H1 (cell line): ENCODE measurements at regions not wholly inside any gene's neighbourhood (a gene's known extent, or its start where the extent isn't known, plus 50 kb on each side); places are given as distances from the start of the nearest gene placed in this dataset.

Experiments used
- CTCF ChIA-PET: fragments of 300-600 bp; sonication (Branson Sonifier 250); formaldehyde crosslinking; loops from one replicate; lab custom pipeline; 2021; ENCODE audit not compliant: partially characterized antibody; lab: Charles Lee
- POLR2A ChIA-PET: fragments of 300-600 bp; sonication (Branson Sonifier 250); formaldehyde crosslinking; loops from one replicate; lab custom pipeline; 2021; ENCODE audit warnings: inconsistent platforms; ENCODE audit not compliant: partially characterized antibody; lab: Charles Lee
- DNase-seq, 2 experiments: peaks; one replicate each; pipeline versions ENCODE4 v3.0.0 to v3.0.0-alpha.2; 2010 to 2022; ENCODE audit warnings: low spot score in 2 of 2, low read depth in 1 of 2, mixed read lengths in 1 of 2
- FAIRE-seq: peaks from 2 replicates; lab custom pipeline; 2011; peaks lifted over from hg19 to GRCh38; lab: Jason Lieb, UNC
- H2AFZ ChIP-seq: 2 replicates; pipeline ENCODE4 v1.8.1; 2012; ENCODE audit warnings: low read length, inconsistent platforms
- H2AK5ac ChIP-seq: 2 replicates; pipeline ENCODE4 v1.6.1; 2013; ENCODE audit warnings: low read depth, low read length
- H2BK120ac ChIP-seq: replicated peaks from 2 replicates; pipeline ENCODE3; 2013; ENCODE audit warnings: low read depth, low read length, inconsistent platforms
- H2BK12ac ChIP-seq: 2 replicates; pipeline ENCODE4 v1.6.1; 2013; ENCODE audit warnings: low read depth, low read length
- H2BK15ac ChIP-seq: 2 replicates; pipeline ENCODE4 v1.6.1; 2013; ENCODE audit warnings: low read length
- H2BK20ac ChIP-seq: 2 replicates; pipeline ENCODE4 v1.6.1; 2013; ENCODE audit warnings: low read length
- H2BK5ac ChIP-seq: 2 replicates; pipeline ENCODE4 v1.6.1; 2013; ENCODE audit warnings: low read depth, low read length
- H3K14ac ChIP-seq: 2 replicates; pipeline ENCODE4 v1.6.1; 2013; ENCODE audit warnings: inconsistent platforms; ENCODE audit not compliant: insufficient read length
- H3K18ac ChIP-seq: 2 replicates; pipeline ENCODE4 v1.6.1; 2013; ENCODE audit warnings: low read length; ENCODE audit errors: extremely low read depth
- H3K23ac ChIP-seq: 2 replicates; pipeline ENCODE4 v1.6.1; 2013; ENCODE audit warnings: inconsistent platforms; ENCODE audit not compliant: insufficient read length
- H3K23me2 ChIP-seq: 2 replicates; pipeline ENCODE4 v1.6.1; 2013; ENCODE audit warnings: low read depth, low read length
- H3K27ac ChIP-seq: 2 replicates; pipeline ENCODE4 v1.6.1; 2011; ENCODE audit warnings: low read depth, low read length, inconsistent platforms
- H3K27me3 ChIP-seq, 4 experiments: replicated peaks in 1 of 4; 1 replicate in 1 of 4; 2 replicates in 3 of 4; pipeline versions ENCODE4 v1.6.1 to v1.8.1; 2011 to 2013; ENCODE audit warnings: low read length in 3 of 4, mild to moderate bottlenecking in 3 of 4, inconsistent platforms in 2 of 4, mixed read lengths in 2 of 4, moderate library complexity in 1 of 4; ENCODE audit not compliant: control insufficient read depth in 3 of 4, insufficient read depth in 3 of 4; ENCODE audit errors: extremely low read depth in 1 of 4
- H3K36me3 ChIP-seq, 4 experiments: 2 replicates each; pipeline versions ENCODE4 v1.6.1 to v1.8.1; 2011 to 2013; ENCODE audit warnings: mild to moderate bottlenecking in 4 of 4, low read length in 3 of 4, moderate library complexity in 2 of 4, control low read depth in 1 of 4, inconsistent platforms in 1 of 4; ENCODE audit not compliant: insufficient read depth in 4 of 4, control insufficient read depth in 2 of 4
- H3K4ac ChIP-seq: replicated peaks from 2 replicates; pipeline ENCODE3; 2013; ENCODE audit warnings: low read length, low read depth, mixed read lengths, inconsistent platforms; ENCODE audit not compliant: insufficient read length
- H3K4me1 ChIP-seq, 4 experiments: replicated peaks in 1 of 4; 1 replicate in 1 of 4; 2 replicates in 3 of 4; pipeline versions ENCODE4 v1.6.1 to v1.8.1; 2011 to 2013; ENCODE audit warnings: low read length in 3 of 4, inconsistent platforms in 2 of 4, mixed read lengths in 1 of 4; ENCODE audit not compliant: insufficient read depth in 4 of 4, control insufficient read depth in 3 of 4
- H3K4me2 ChIP-seq, 2 experiments: 2 replicates each; pipeline versions ENCODE4 v1.6.1 to v1.8.1; 2011 to 2013; ENCODE audit warnings: low read depth in 2 of 2, low read length in 2 of 2, control low read depth in 1 of 2, inconsistent platforms in 1 of 2, mild to moderate bottlenecking in 1 of 2; ENCODE audit not compliant: insufficient read depth in 1 of 2
- H3K4me3 ChIP-seq, 4 experiments: fragments of 200-600, 300-600 bp in 1 of 4; sonication (generic), shearing (Covaris generic), sonication (Bioruptor Twin) in 1 of 4; 2 replicates each; pipeline versions ENCODE4 v1.5.1 to v1.8.1; 2011 to 2016; ENCODE audit warnings: low read length in 4 of 4, low read depth in 3 of 4, control low read depth in 2 of 4, inconsistent platforms in 2 of 4, mild to moderate bottlenecking in 2 of 4, mixed read lengths in 1 of 4, moderate library complexity in 1 of 4; ENCODE audit not compliant: insufficient read depth in 2 of 4; ENCODE audit errors: extremely low read depth in 1 of 4
- H3K56ac ChIP-seq: replicated peaks from 2 replicates; pipeline ENCODE3; 2013; ENCODE audit warnings: low read depth, mild to moderate bottlenecking, mixed read lengths, low read length, inconsistent platforms; ENCODE audit not compliant: insufficient read length
- H3K79me1 ChIP-seq: 2 replicates; pipeline ENCODE4 v1.6.1; 2013; ENCODE audit warnings: low read depth, low read length, control low read depth
- H3K79me2 ChIP-seq, 2 experiments: 2 replicates each; pipeline versions ENCODE4 v1.6.1 to v1.8.1; 2012 to 2013; ENCODE audit warnings: low read length in 2 of 2, mild to moderate bottlenecking in 2 of 2, inconsistent platforms in 1 of 2; ENCODE audit not compliant: insufficient read depth in 2 of 2, control insufficient read depth in 1 of 2
- H3K9ac ChIP-seq, 4 experiments: replicated peaks in 1 of 4; 1 replicate in 1 of 4; 2 replicates in 3 of 4; pipeline versions ENCODE4 v1.6.1 to v1.8.1; 2011 to 2013; ENCODE audit warnings: low read depth in 3 of 4, low read length in 3 of 4, control low read depth in 2 of 4, mild to moderate bottlenecking in 2 of 4, moderate library complexity in 2 of 4, inconsistent platforms in 1 of 4; ENCODE audit errors: extremely low read depth in 1 of 4
- H3K9me3 ChIP-seq, 2 experiments: 2 replicates each; pipeline versions ENCODE4 v1.6.1 to v1.8.1; 2012 to 2013; ENCODE audit warnings: mild to moderate bottlenecking in 2 of 2, moderate library complexity in 2 of 2, control low read depth in 1 of 2, inconsistent platforms in 1 of 2, low read depth in 1 of 2, low read length in 1 of 2, mixed read lengths in 1 of 2; ENCODE audit not compliant: insufficient read depth in 2 of 2
- H4K20me1 ChIP-seq, 2 experiments: replicated peaks in 1 of 2; 2 replicates each; pipeline versions ENCODE3 to v1.8.1; 2011 to 2013; ENCODE audit warnings: inconsistent platforms in 2 of 2, low read length in 2 of 2, mild to moderate bottlenecking in 1 of 2; ENCODE audit not compliant: insufficient read depth in 2 of 2, control insufficient read depth in 1 of 2
- H4K5ac ChIP-seq: 2 replicates; pipeline ENCODE4 v1.6.1; 2013; ENCODE audit warnings: low read length, low read depth, mixed read lengths, inconsistent platforms; ENCODE audit not compliant: insufficient read length
- H4K8ac ChIP-seq: 2 replicates; pipeline ENCODE4 v1.8.0; 2013; ENCODE audit warnings: mild to moderate bottlenecking, moderate library complexity, low read length, inconsistent platforms; ENCODE audit not compliant: insufficient read depth; ENCODE audit errors: extremely low read depth
- H4K91ac ChIP-seq: replicated peaks from 2 replicates; pipeline ENCODE3; 2013; ENCODE audit warnings: low read length, mixed read lengths, inconsistent platforms; ENCODE audit not compliant: insufficient read length
- CEBPB ChIP-seq: IDR thresholded peaks from 2 replicates; pipeline ENCODE4 v1.6.1; 2012; ENCODE audit warnings: low read depth, low read length
- HDAC2 ChIP-seq, 2 experiments: fragments of 300-600 bp in 1 of 2; sonication (generic) in 1 of 2; IDR thresholded peaks; 2 replicates each; pipeline ENCODE4 v1.6.1; 2011 to 2012; ENCODE audit warnings: low read depth in 2 of 2, low read length in 2 of 2, mild to moderate bottlenecking in 2 of 2, moderate library complexity in 2 of 2, borderline replicate concordance in 1 of 2, inconsistent platforms in 1 of 2
- KDM4A ChIP-seq: IDR thresholded peaks from one replicate; pipeline ENCODE4 v1.7.1; 2012; ENCODE audit warnings: low read depth, mild to moderate bottlenecking, moderate library complexity, low read length, inconsistent platforms; ENCODE audit not compliant: severe bottlenecking
- WGBS, 2 experiments: shearing (Covaris generic) in 1 of 2; methylation state at CpG; one replicate each; pipeline versions ENCODE4 v1.1.6 to v1.1.7; 2013 to 2015; ENCODE audit warnings: low lambda C conversion rate in 2 of 2, mixed read lengths in 2 of 2, inconsistent platforms in 1 of 2, low coverage in 1 of 2, missing lambda C conversion rate in 1 of 2; ENCODE audit not compliant: insufficient replicate concordance in 2 of 2, insufficient coverage in 1 of 2, insufficient read length in 1 of 2; ENCODE audit errors: extremely low coverage in 1 of 2, missing lambda C conversion rate in 1 of 2; 5-methylcytosine and 5-hydroxymethylcytosine counted together
- TF ChIP-seq, protein P1 (sequence below): IDR thresholded peaks from 2 replicates; pipeline ENCODE4 v1.6.1; 2012; ENCODE audit warnings: inconsistent platforms

GRCh38 chr3:102177075-102177755, 257.6 kb upstream of the ZPLD1 start:
- no peak overlapping the region for H2BK12ac ChIP-seq
- no peak overlapping the region for H2BK120ac ChIP-seq
- H3K27me3 ChIP-seq = no peaks in the 10 kb centered on the region
- H3K4ac ChIP-seq = no peak overlapping the region
- FAIRE-seq = no peak
- H3K27ac ChIP-seq = no peak overlapping the region
- WGBS, 2 experiments = 80% methylated on average over 9 of the region's 11 CpGs; no CpG with 5 or more reads in 1 of the 2 experiments
- peaks cover 0 to 8% (median 3%) of the 10 kb centered on the region in 4 experiments; a peak in 2 of 7 replicates for H3K4me1 ChIP-seq
- no peaks in the 10 kb centered on the region for H3K79me1 ChIP-seq
- no peak overlapping the region for H2AK5ac ChIP-seq
- H2BK20ac ChIP-seq = no peak overlapping the region
- ChIA-PET POLR2A (no interaction called here), CTCF (no interaction called here)
- H2AFZ ChIP-seq = no peak overlapping the region
- no peak overlapping the region for H4K8ac ChIP-seq
- DNase-seq = no peak
- no peak overlapping the region for H3K14ac ChIP-seq
- H3K9ac ChIP-seq = no peak overlapping the region
- no peak overlapping the region for H4K91ac ChIP-seq
- TF ChIP-seq KDM4A (no peak), HDAC2 (IDR thresholded peaks at IDR 0.05; ENCODE audit: borderline replicate concordance in 1 of 2, low read depth in 2 of 2, low read length in 2 of 2) (no peak), CEBPB (no peak)
- TF ChIP-seq, protein P1, sequence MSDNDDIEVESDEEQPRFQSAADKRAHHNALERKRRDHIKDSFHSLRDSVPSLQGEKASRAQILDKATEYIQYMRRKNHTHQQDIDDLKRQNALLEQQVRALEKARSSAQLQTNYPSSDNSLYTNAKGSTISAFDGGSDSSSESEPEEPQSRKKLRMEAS = no peak
- H3K18ac ChIP-seq = no peak overlapping the region
- no peak overlapping the region for H3K56ac ChIP-seq
- H3K36me3 ChIP-seq = no peaks in the 10 kb centered on the region
- H3K79me2 ChIP-seq = no peaks in the 10 kb centered on the region
- H4K20me1 ChIP-seq = no peaks in the 10 kb centered on the region
- no peaks in the 10 kb centered on the region for H3K9me3 ChIP-seq
- H3K4me2 ChIP-seq = no peak overlapping the region
- H3K23me2 ChIP-seq = no peaks in the 10 kb centered on the region
- H3K4me3 ChIP-seq = no peak overlapping the region
- H4K5ac ChIP-seq = no peak overlapping the region
- no peak overlapping the region for H2BK5ac ChIP-seq
- H3K23ac ChIP-seq = no peak overlapping the region
- H2BK15ac ChIP-seq = no peak overlapping the region
